ENCODE measurements at regions not wholly inside any gene's neighbourhood (a gene's known extent, or its start where the extent isn't known, plus 50 kb on each side); places are given as distances from the start of the nearest gene placed in this dataset.

DNA sequence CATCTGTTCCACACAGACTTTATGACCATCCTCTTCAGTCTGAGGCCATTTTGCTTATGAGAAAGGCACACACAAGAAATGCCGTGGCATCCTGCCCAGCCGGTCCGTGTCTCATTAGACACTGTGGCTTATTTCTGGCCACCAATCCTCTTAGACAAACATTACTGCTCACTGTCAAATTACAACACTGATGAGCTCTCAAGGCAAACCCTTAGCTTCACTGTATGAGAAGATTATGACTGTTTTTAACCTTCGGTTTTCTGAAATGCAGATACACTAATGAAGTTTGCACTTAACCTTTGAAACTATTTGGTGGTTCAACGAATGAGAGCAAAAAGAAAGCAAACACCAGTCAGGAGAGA is 50.5 kb upstream of the DST start:
- TF ChIP-seq SREBF2 (IDR thresholded peaks at IDR 0.05): no peak
- no peak for TF ChIP-seq MAZ (IDR thresholded peaks at IDR 0.05; ENCODE audit: borderline replicate concordance, low read depth, low read length)
- TF ChIP-seq, protein P1, sequence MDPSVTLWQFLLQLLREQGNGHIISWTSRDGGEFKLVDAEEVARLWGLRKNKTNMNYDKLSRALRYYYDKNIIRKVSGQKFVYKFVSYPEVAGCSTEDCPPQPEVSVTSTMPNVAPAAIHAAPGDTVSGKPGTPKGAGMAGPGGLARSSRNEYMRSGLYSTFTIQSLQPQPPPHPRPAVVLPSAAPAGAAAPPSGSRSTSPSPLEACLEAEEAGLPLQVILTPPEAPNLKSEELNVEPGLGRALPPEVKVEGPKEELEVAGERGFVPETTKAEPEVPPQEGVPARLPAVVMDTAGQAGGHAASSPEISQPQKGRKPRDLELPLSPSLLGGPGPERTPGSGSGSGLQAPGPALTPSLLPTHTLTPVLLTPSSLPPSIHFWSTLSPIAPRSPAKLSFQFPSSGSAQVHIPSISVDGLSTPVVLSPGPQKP (IDR thresholded peaks at IDR 0.05; ENCODE audit: low read depth, low read length): no peak
- no peak for TF ChIP-seq ESRRA (IDR thresholded peaks at IDR 0.05; ENCODE audit: borderline replicate concordance, low read length)
- POLR2A ChIA-PET: interaction anchor here (1.7 kb wide), 1 partner anchor 9 kb away, joined by 4 read pairs; no protein-coding TSS in a partner anchor
- CTCF ChIA-PET: interaction anchor here (0.9 to 2.4 kb wide), 8 partner anchors 15 to 158 kb away, joined by 3 to 13 read pairs (median 4); no protein-coding TSS in a partner anchor
- H3K9me3 ChIP-seq: no peaks in the 10 kb centered on the region
- H3K27ac ChIP-seq: peak overlapping the region; percentile 73 to 84
- ATAC-seq: peak; percentile 57 to 72; a peak in 5 of 6 replicates
- H3K4me1 ChIP-seq: peaks cover 67% of the 10 kb centered on the region
- WGBS (ENCODE audit: missing lambda C conversion rate): 3% methylated on average over 5 of the region's 5 CpGs
- DNase-seq (ENCODE audit: low read depth in 1 of 2, low spot score in 1 of 2): peak in 1 of 2 experiments; percentile 56
- no peak for FAIRE-seq
- peak overlapping the region; percentile 41; the same call in 2 of the 3 replicates for H3K4me3 ChIP-seq
- peak overlapping the region; percentile 79 for H3K4me2 ChIP-seq

DNA sequence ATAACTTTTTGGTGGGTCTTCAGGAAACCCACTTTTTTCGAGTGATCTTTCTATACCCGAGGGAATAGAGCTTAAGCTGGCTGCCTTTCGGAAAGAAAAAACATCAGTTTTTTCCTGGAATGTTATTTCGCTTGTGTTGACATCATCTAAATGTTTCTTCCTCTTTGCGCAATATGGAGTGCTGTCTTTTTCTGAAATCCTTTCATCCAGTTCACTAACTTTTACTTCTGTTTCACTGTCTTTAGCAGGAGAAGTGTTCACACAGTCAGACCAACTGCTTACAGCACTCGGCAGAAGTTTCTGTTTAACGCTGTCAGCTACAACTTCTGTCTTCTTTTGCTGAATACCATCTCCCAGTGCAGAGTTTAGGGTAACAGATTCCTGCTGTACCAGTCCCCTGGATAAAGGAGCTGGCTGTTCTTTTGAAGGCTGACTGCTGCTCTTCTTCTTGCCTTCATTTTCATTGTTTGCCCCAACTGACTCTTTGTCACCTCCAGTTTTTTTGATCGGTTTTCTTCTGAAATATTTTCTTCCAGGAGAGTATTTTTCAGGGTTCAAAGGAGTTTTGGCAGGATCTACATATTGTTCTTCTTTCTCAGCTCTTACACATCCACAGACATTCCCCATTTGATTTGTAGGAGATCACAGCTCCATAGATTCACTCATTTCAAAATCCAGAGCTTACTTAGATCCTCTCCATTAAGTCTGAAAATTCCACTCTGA is 50.0 kb upstream of the DST start:
- Histone ChIP-seq H3K4me1 (peaks cover 73% of the 10 kb centered on the region), H3K4me2 (peak overlapping the region; percentile 79), H3K27ac (peak overlapping the region; percentile 73 to 84), H3K9me3 (no peaks in the 10 kb centered on the region), H3K4me3 (peak overlapping the region; percentile 41)
- DNase-seq (ENCODE audit: low read depth in 1 of 2, low spot score in 1 of 2) (no peak), FAIRE-seq (no peak), ATAC-seq (peak; percentile 55 to 76; a peak in 5 of 6 replicates)
- 2% methylated on average over 8 of the region's 8 CpGs for WGBS (ENCODE audit: missing lambda C conversion rate)
- ChIA-PET POLR2A (interaction anchor here (1.7 kb wide), 1 partner anchor 9 kb away, joined by 4 read pairs; no protein-coding TSS in a partner anchor), CTCF (interaction anchor here (0.9 to 2.4 kb wide), 8 partner anchors 16 to 158 kb away, joined by 3 to 13 read pairs (median 4); no protein-coding TSS in a partner anchor)
- TF ChIP-seq CEBPB (IDR thresholded peaks at IDR 0.05): peak; percentile 89 to 90
- TF ChIP-seq NPAS2 (CRISPR knock-in tag; IDR thresholded peaks at IDR 0.05; ENCODE audit: borderline replicate concordance): no peak
- 0 out of 5 replicates have a peak, but pooled peaks of 1 of the 2 experiments have one; percentile 16 for TF ChIP-seq JUN (IDR thresholded peaks at IDR 0.05)
